MV-4-11 (cell line): ENCODE measurements at regions not wholly inside any gene's neighbourhood (a gene's known extent, or its start where the extent isn't known, plus 50 kb on each side); places are given as distances from the start of the nearest gene placed in this dataset.
A peak's percentile ranks its signal among the peaks of the same experiment; 100 is the strongest.

Source experiments
- DNase-seq: peaks from one replicate; lab custom pipeline; 2025; lab: John Stamatoyannopoulos, UW

DNA sequence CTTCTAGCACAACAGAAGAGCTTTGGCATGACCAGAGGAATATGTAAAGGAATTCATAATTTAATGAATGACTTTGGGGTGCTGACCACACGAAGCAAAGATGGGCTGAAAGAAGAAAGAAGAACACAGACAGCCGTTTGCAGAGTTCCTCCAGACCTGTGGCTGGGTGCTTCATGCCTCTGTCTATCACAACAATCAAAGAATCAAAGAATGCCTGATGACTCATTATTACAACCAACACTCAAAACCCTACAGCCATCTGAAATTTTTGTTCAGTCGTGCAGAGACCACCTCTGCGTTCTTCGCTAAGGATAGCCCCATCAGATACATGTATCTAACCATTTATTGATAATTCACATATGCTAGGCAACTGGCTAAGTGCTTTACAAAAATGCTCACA lies 129.0 kb upstream of the PRICKLE2 start:
- DNase-seq: no peak

DNA sequence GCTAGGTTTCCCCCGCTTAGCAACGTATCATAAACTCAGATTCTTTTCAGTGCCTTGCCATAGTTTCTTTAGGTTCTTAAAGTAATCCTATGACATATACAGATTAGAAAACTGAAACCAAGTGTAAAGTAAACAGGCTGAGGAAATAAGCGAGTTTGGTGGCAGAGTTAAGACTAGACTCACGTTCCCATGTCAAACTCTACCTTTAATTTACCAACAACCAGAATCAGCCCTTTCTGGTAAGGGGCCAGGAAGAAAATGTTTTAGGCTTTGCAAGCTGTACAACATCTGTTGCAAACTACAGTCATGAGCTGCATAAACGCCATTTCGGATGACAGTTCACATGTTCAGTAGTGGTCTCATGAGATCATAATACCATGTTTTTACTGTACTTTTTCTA lies 128.0 kb upstream of the PRICKLE2 start:
- no peak for DNase-seq

DNA sequence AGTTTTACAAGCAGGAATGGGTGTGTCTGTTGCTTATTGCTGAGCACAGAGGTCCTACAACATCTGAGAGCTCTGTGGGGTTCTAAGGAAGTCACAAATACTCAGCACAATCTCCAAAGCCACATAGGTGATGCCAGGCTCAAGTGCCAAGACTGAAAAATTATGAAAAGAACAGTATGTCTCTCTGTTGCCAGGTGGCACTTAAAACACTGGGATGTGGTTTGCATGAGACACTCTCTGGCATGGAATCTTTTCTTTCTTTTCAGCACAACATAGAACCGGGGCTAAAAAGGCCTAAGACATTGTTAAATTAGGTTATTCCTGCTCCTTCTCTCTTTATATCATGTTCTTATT lies 127.3 kb upstream of the PRICKLE2 start:
- DNase-seq: peak; percentile 40

DNA sequence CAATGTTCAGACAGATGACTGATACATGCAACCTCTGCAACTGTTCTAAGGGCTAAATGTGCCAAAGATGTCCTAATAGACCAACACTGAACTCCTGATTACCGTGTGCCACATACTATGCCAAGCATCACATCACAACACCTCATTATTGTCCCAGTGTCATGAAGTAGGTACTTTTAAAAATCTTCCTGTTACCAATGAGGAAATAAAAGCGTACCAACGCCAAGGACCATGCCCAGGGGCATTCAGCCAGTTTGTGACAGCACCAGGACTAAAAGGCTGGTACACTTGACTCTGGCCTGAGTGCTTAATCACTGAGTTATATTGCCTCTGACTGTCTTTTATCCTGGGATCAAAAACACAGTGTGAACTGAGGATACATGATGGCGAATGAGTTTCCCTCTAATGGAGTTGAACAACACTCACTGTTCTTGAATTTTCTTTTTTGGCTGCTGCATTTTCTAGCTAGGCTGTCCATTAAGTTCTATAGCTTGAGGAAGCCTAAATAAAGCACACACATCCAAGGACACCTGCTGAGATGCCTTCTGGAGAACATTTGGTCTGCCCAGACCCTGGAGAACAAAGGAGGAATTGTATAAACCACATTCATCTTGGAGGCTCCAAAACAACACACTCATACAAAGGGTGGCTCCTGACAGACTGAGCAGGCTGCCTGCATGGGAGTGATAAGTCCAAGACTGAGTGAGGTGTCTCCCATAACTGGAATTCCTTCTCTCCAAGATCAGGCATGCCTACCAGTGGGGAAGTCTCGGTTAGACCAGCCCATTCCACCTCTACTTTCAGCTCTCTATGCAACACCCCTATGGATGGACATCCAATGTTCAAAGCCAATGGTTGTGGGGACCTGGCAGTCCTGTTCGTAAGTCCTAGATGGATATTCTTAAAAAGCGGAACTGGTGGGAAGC lies 126.7 kb upstream of the PRICKLE2 start:
- DNase-seq: no peak

DNA sequence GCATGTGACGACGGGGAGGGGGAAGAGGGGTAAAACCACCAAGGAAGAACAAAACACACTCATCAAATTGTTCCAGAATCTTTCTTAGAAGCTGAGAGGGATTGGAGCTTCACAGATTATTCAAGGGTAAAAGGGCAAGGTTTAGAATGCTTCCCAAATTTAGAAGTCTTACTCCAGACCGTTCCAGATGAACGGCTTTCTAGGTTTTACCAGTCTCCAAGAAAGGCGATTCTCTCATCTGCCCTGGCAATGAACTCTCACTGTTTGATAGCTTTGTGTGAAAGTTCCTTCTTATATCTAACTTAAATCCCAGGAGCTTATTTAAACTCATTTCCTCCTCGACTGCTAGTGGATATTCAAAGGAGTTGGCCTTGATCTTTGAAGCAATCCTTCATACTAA lies 124.3 kb upstream of the PRICKLE2 start:
- DNase-seq: no peak

DNA sequence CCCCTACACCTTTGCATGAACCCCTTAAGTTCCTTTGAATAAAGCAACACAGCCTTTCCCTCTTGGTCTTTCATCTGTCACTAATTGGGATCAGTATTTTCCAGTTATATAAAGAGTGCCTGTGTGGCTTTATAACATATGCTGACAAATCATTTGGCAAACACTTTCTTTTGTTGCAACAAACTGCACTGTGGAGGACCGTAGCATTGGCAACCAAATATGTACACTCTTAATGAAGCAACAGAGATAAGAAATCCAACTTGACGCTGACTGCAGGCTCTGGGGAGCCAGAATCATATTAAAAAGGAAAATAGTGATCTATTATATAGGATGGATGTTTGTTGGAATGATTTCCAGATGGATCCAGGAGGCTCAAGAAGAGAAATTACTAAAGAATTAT lies 120.1 kb upstream of the PRICKLE2 start:
- DNase-seq: no peak

DNA sequence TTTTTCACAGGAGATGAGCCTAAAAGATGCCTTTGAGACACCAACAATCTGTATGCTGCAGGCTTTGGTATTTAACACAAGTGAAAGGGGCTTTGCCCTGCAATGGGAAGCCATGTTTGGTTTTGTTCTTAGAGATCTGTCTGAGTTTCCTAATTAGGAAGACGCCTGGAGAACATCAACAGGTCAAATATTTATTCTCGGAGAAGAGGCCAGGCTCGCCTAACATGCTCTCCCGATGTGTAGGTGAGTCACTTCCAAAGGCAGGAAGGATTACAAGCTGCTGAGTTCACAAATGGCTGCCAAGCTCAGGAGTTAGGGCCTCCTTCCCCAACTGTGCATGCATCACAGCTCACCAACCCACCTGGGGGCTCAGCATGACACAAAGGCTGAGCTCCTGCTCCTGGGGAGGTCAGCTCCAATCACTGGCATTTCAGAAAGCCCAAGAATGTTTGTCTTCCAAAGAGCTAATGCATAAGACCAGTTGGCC lies 119.5 kb upstream of the PRICKLE2 start:
- DNase-seq: no peak

DNA sequence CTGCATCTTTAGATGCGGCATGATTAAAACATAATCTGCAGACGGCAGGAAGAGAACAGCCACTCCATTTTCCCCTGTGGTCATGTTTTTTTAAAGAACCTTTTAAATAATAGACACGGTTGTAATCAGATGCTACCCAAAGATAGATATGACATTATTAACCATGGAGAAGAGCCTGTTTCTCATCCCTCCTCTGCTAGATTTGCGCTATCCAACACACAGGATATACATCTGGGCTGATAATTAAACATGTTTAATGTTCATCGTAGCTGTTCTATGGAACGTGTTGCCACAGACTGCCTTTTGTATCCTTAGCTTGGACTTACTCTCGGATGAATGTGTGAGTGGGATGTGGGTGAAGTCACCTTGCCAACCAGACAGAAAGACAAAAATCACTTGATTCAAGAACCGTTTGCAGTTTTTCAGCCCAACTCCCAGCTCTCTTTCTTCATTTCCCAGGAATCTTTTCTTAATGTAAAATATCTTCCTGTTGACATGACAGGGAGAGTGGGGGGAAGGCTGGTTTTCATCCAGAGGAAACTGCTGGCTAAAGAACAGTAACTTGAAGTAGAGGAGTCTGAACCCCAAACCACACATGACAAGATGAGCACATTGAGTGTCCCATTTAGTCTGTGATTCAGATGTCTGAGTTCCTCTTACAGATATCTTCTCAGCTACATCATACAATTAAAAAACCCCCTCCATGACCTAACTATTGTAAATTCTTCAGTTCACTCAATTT lies 118.6 kb upstream of the PRICKLE2 start:
- DNase-seq: no peak

DNA sequence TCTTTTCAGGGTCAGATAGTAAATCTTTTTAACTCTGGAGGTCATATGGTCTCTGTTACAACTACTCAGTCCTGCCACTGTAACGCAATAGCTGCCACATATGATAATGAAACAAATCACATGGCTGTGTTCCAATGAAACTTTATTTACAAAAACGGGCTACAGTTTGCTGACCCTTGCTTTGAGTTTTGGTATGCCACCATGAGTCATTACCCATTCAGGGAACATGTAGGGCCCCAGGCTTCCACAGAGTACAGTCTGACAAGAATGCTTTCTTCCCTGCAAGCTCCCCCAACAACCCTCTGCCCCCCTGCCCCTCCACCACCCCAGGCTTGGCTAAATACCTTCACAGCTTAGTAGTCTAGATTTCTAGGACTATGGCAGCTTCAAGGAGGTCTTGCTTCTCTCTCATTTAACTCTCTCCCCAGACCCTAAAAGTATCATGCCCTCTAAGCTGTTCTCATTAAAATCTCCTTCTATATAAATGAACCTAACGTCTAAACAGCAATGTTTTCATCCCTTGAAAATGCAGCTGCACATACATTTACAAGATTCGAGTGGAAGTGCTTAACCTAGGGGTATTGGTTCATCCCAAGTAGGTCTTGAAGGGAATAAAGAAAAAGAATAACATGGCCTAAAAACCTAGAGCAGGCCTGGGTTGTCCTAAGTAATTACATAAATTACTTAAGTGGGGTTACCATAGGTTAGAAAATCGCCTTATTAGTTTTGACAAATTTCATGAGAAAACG lies 117.8 kb upstream of the PRICKLE2 start:
- DNase-seq: no peak

DNA sequence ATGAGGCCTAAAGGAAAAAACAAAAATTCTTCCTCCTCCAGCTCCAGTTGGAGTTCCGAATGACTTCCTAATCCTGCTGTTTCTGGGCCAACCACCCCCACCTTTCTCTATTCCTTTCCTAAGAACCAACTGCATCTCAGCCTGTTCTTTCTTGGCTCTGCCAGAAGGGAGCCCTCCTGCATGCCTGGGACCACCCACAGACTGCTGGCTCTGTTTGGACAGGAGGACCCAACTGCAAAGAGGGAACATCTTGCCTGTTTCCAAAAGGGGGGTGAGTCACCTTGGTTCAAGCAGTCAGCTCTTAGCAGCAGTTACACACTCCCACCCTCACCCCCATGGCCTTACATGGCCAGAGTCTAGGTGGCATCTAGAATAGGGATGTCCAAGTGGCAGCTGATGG lies 116.0 kb upstream of the PRICKLE2 start:
- no peak for DNase-seq

DNA sequence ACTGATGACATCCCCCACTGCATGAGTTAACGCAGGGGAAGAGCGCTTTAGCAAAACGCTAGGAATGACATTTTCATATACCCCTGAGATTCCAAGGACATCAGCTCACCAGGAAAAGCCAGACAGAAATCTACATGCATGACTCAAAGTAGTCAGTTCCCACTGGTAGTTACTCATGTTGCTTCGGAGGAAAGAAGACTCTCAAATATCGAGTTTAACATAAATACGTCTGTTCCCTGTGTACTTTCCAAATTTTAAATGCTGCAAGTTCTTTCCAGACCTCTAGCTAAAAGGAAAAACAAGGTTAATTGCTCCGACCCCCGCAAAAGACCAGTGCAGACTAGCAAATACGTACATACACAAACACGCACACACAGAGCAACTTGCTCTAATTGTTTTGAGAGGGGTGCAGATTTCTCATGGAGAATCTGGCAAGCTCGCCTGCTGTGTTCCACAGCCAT lies 115.4 kb upstream of the PRICKLE2 start:
- no peak for DNase-seq

DNA sequence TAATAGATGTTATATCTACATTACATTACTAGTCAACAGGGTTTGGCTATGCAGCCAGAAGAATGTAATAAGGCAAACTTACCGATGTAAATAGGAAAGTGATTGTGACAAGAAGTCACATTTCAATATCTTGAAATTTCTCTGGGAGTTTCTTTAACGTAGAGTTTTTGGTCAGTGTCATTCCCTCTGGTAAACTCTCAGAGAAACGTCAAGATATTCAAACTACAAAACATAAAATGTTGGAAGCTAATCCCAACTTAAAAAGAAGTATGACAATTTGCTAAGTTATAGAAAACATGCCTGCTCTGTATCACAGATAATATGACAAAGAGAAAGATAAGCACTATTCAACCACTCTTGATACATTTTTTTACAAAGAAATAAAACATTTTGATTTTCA lies 111.2 kb upstream of the PRICKLE2 start:
- DNase-seq: no peak

DNA sequence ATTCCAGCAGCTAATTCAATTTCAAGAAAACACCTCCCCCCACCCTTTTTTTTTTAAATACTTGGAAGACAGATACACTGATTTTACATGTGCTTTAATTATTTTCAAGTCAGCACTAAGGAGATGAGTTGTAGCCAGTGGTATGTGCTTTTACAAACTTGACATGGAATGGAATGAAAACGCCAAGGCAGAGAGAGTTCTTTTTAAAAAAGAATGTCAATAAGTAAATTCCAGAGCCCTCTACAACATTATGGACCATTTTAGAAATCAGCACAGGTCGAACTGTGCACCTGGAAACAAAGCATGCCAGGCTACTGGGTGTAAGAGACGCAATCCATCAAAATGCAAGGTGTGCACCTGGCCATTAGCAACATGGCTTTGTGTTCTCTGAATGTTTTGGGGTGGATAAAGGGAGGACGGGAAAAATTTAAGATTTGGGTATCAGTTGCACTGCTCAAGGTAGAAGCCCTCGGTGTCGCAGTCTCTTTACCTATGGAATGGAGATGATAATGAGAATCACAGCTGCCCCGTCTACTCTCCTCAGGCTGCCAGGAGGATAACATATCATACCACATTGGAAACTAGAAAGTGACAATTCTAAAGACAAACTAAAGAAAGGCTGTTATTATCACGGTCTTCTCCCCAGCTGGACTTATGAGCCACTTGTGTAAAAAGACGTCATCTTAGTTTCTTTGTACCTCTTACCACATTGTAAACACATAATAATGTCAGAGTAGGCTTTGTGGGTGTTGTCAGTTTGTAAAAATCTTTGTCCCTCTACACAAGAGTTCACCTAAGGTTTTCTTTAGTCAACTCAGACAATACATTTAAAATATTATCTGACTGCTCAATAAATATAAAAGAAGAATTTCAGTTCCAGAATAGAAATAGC lies 107.4 kb upstream of the PRICKLE2 start:
- DNase-seq: no peak

DNA sequence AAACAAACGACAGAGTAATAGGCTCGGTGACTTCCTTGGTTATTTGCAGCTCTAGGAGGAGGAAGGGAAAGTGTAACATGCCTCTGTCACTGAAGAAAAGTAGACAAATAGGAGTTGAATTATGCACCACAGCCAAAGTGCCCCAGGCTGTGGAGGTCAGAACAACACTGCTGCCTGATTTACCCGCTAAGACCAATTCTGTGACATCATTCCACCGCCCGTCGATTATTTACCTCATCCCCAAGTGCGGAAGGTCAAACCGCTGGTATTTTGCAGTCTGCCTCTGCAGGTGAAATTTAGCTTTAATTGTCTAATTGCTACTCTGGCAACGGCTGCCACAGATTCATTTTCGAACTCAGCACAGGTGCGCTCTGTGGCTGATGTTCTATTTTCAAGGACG lies 106.3 kb upstream of the PRICKLE2 start:
- no peak for DNase-seq

DNA sequence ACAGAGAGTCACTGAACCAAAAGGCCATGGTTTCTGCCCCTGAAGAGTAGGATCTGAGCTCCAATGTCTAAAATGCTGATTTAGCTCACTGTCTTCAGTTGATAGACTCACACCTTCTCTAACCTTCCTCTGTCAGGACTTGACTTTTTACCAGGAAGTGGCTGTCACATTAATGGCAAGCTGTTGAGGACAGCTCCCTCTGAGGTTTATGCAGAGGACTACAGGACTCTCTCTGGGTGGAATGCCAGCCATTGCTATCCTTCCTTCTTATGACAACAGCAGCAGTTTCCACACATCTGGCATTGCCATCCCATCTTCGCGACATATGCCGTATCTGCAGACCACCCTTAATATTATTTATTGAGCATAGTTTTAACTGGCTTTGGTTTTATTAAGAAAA lies 103.8 kb upstream of the PRICKLE2 start:
- DNase-seq: no peak

DNA sequence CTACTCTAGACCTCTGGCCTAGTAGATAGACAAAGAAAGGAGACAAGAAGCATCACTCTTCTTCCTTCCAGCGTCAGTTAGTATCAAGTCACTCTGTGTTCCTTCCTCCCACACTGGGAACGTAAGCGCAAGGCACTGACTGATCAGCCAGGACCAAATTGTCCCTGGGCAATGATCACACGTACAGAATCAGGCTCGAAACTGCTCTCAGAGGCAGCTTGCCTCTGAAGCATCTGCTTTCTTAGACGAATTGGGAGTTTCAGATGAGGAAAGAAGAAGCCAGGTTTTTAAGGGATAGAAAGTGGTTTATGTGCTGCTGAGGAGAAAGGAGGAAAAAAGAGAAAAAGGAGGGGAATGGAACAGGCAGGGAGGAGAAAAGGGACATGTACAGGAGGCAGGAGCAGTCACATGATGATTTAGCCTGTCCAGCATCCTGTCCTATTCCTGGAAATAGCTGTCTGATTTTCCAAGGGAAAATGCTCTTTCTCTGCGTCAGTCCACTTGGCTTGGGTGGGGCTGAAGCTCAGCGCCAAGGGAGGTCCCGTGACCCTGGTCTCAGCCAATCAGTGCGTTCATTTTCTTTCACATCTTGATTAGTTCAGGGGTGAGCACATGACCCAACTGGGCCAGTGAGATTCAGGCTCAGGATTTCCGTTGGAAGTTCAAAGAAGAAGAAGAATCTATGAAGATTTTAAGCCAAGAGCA lies 102.0 kb upstream of the PRICKLE2 start:
- no peak for DNase-seq

DNA sequence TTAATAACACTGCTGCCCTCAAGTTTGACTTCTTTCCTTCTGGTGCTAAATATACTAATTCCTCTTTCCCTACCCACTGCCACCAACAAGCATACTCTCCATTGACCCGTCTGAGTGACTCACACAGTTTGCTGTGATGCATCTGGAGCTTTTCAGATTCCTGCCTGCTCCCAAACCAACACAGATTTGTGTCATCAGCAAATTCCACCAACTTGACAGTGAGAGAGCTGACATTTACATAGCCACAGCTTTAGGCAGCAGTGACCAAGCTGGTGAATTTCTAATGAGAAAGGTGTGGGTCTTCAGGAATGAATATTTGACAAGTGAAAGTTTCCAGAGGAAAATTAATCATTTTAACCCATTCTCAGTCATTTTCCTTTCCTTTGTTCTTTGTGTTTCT lies 96.5 kb upstream of the PRICKLE2 start:
- no peak for DNase-seq

DNA sequence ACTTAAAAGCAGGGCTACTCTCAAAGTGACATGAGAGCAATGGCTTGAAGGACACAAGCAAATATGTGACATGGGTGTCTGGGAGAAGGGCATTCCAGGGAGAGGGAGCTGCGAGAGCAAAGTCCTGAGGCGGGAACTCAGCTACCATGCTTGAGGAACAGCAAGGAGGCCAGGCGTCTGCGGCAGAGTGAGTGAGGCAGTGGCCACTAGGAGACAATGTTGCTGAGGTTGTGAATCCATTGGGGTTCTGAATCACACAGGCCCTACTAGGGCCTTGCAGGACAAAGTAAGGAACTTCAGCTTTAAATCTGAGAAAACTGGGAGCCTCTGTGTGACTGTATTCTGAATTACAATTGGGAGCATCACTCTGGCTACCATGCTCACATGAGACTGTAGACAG lies 94.1 kb upstream of the PRICKLE2 start:
- no peak for DNase-seq

DNA sequence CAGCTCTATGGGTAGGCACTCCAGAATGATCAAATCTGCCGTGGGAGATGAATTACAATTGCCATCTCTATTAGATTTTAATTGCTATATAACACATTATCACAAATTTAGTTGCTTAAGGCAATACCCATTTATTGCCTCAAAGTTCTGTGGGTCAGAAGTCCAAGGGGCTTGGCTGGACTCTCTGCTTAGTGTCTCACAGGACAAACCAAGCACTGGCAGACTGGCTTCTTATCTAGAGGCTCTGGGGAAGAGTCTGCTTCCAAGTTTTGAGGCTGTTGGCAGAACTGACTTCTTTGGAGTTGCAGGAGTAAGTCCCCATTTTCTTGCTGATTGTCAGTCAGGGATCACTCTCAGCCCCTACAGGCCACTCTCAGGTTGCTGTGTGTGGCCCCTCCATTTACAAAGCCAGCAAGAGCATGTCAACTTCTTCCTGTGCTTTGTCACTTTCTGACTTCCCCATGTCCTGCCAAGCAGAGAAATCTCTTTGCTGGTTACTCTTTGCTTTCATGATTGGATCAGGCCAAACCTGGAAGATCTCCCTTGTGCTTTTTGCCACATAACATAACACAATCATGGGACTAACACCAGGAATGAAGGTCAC lies 93.5 kb upstream of the PRICKLE2 start:
- no peak for DNase-seq

DNA sequence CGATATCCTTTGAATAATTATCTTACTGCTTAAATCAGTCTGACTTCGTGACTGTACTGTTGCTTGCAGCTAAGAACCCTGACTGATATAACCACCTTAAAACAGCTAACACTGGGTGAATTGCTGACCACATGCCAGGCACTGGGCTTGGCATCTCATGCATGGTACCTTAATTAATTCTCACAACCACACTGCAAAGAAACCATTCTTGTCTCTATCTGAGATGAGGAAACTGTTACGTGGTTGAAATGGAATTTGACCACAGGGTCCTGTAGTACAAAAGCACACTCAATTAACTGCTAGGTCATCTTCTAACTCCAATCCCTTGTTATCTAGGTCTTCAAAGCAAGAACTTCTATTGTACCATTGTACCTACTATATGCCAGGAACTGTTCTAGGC lies 92.7 kb upstream of the PRICKLE2 start:
- DNase-seq: no peak
